Spleen (tissue), 11 donors: ENCODE measurements at regions not wholly inside any gene's neighbourhood (a gene's known extent, or its start where the extent isn't known, plus 50 kb on each side); places are given as distances from the start of the nearest gene placed in this dataset.

Experiments used
- DNase-seq: peaks from one replicate; pipeline ENCODE4 v3.0.0-alpha.2; 2020
- H3K27ac ChIP-seq, 8 donors: fragments of 200-600 bp; sonication (generic) in 7 of 8; 1 replicate in 4 of 8; 2 replicates in 4 of 8; pipeline versions ENCODE4 v1.5.0 to v1.8.0; 2016 to 2021; ENCODE audit warnings: inconsistent platforms in 4 of 8, mild to moderate bottlenecking in 4 of 8, moderate library complexity in 1 of 8
- H3K27me3 ChIP-seq, 7 donors: fragments of 200-600 bp; sonication (generic) in 6 of 7; replicated peaks in 1 of 7; 1 replicate in 4 of 7; 2 replicates in 3 of 7; pipeline versions ENCODE4 v1.5.0 to v1.8.0; 2016 to 2021; ENCODE audit warnings: inconsistent platforms in 3 of 7, mild to moderate bottlenecking in 1 of 7
- H3K36me3 ChIP-seq, 6 donors: fragments of 200-600 bp; sonication (generic) in 5 of 6; 1 replicate in 4 of 6; 2 replicates in 2 of 6; pipeline versions ENCODE4 v1.5.0 to v1.8.0; 2016 to 2021; ENCODE audit warnings: inconsistent platforms in 2 of 6
- H3K4me1 ChIP-seq, 6 donors: fragments of 200-600 bp; sonication (generic) in 5 of 6; 1 replicate in 3 of 6; 2 replicates in 3 of 6; pipeline versions ENCODE4 v1.5.0 to v1.8.0; 2016 to 2021; ENCODE audit warnings: inconsistent platforms in 3 of 6
- H3K4me3 ChIP-seq, 8 donors: fragments of 200-600 bp; sonication (generic) in 7 of 8; 1 replicate in 4 of 8; 2 replicates in 4 of 8; pipeline versions ENCODE4 v1.5.0 to v1.8.0; 2016 to 2021; ENCODE audit warnings: inconsistent platforms in 4 of 8, mild to moderate bottlenecking in 4 of 8, moderate library complexity in 2 of 8
- H3K9me3 ChIP-seq, 8 donors: fragments of 200-600 bp; sonication (generic) in 7 of 8; 1 replicate in 4 of 8; 2 replicates in 4 of 8; pipeline versions ENCODE4 v1.5.0 to v1.8.0; 2016 to 2021; ENCODE audit warnings: inconsistent platforms in 4 of 8
- CTCF ChIP-seq, 11 experiments: fragments of 200-600 bp in 7 of 11; fragments of 450-650 bp in 4 of 11; sonication (generic) in 4 of 11; IDR thresholded peaks in 8 of 11; conservative IDR thresholded peaks in 3 of 11; 1 replicate in 7 of 11; 2 replicates in 4 of 11; pipeline versions ENCODE4 v1.4.0 to v1.8.0; 2016 to 2021; ENCODE audit warnings: antibody characterized with exemption in 11 of 11, inconsistent platforms in 4 of 11, mild to moderate bottlenecking in 1 of 11
- POLR2A ChIP-seq, 3 donors: fragments of 450-650 bp; IDR thresholded peaks; one replicate each; pipeline ENCODE4 v1.5.1; 2017; ENCODE audit warnings: antibody characterized with exemption in 3 of 3, mild to moderate bottlenecking in 1 of 3
- POLR2AphosphoS5 ChIP-seq, 3 donors: sonication (generic); formaldehyde crosslinking; IDR thresholded peaks; one replicate each; pipeline ENCODE4 v1.5.1; 2017; ENCODE audit warnings: antibody characterized with exemption in 3 of 3
- WGBS, 5 donors: extraction: QIAGEN DNeasy Blood & Tissue Kit in 3 of 5; methylation state at CpG; one replicate each; pipeline versions ENCODE4 v1.1.5 to v1.1.7; 2013 to 2018; 5-methylcytosine and 5-hydroxymethylcytosine counted together
- intact Hi-C: fragments of 100-400 bp; cut with DNase I; formaldehyde crosslinking; loops from one replicate; pipeline ENCODE4 v1.15.0; 2023; ENCODE audit warnings: low total_unique reads
- donor health status: healthy with polysubstance abuse.
- donor health status: DM: no; HTN: no; CAD: no; lungs with moderate emphysema.
- donor health status: DM: no; HTN: no; CAD: no.
- donor health status: Bipolar disorder and iron deficiency.
- donor health status: healthy.
- donor health status: DM: no; HTN: no; CAD: no.
- donor health status: DM: yes; HTN: yes; CAD: no.

- DNase-seq: no peak
- Histone ChIP-seq H3K4me3 (no peak overlapping the region), H3K4me1 (no peaks in the 10 kb centered on the region), H3K27me3 (no peaks in the 10 kb centered on the region), H3K9me3 (no peaks in the 10 kb centered on the region), H3K36me3 (no peaks in the 10 kb centered on the region), H3K27ac (no peak overlapping the region)
- TF ChIP-seq POLR2AphosphoS5 (IDR thresholded peaks at IDR 0.05) (no peak), CTCF (IDR thresholded peaks at IDR 0.05 in 8 of 11, conservative IDR thresholded peaks at IDR 0.05 in 3 of 11) (no peak)
- 80 to 97% (median 91%) methylated on average over 2 of the region's 2 CpGs for WGBS, 5 donors
- intact Hi-C loops: no loop called here
Measured at GRCh38 chr4:125105561-125105960, 209.2 kb upstream of the FAT4 start.

GRCh38 chr4:125104616-125105015 lies 210.1 kb upstream of the FAT4 start:
- 34 to 63% (median 46%) methylated on average over 2 of the region's 2 CpGs for WGBS, 5 donors
- Histone ChIP-seq H3K27me3 (no peaks in the 10 kb centered on the region), H3K9me3 (no peaks in the 10 kb centered on the region), H3K36me3 (no peaks in the 10 kb centered on the region), H3K4me1 (no peaks in the 10 kb centered on the region), H3K4me3 (no peak overlapping the region), H3K27ac (no peak overlapping the region)
- DNase-seq: no peak
- TF ChIP-seq CTCF (IDR thresholded peaks at IDR 0.05 in 8 of 11, conservative IDR thresholded peaks at IDR 0.05 in 3 of 11): no peak
- TF ChIP-seq POLR2AphosphoS5 (IDR thresholded peaks at IDR 0.05): no peak
- TF ChIP-seq POLR2A (IDR thresholded peaks at IDR 0.05): no peak
- intact Hi-C loops: no loop called here

- WGBS, 5 donors: 74 to 94% (median 81%) methylated on average over 3 of the region's 3 CpGs
- intact Hi-C loops: no loop called here
- no peak for TF ChIP-seq CTCF (IDR thresholded peaks at IDR 0.05 in 8 of 11, conservative IDR thresholded peaks at IDR 0.05 in 3 of 11)
- TF ChIP-seq POLR2A (IDR thresholded peaks at IDR 0.05): no peak
- TF ChIP-seq POLR2AphosphoS5 (IDR thresholded peaks at IDR 0.05): no peak
- DNase-seq: no peak
- H3K27ac ChIP-seq: no peak overlapping the region
- no peaks in the 10 kb centered on the region for H3K9me3 ChIP-seq
- H3K27me3 ChIP-seq: no peaks in the 10 kb centered on the region
- H3K4me3 ChIP-seq: no peak overlapping the region
- H3K36me3 ChIP-seq: no peaks in the 10 kb centered on the region
- H3K4me1 ChIP-seq: no peaks in the 10 kb centered on the region
Measured at GRCh38 chr4:125101719-125102118, 213.0 kb upstream of the FAT4 start.

GRCh38 chr4:125097729-125098128 lies 217.0 kb upstream of the FAT4 start:
- Histone ChIP-seq H3K4me3 (no peak overlapping the region), H3K4me1 (no peaks in the 10 kb centered on the region), H3K36me3 (no peaks in the 10 kb centered on the region), H3K27me3 (no peaks in the 10 kb centered on the region), H3K27ac (no peak overlapping the region), H3K9me3 (no peaks in the 10 kb centered on the region)
- 47 to 70% (median 57%) methylated on average over 2 of the region's 2 CpGs for WGBS, 5 donors
- intact Hi-C loops: no loop called here
- TF ChIP-seq POLR2AphosphoS5 (IDR thresholded peaks at IDR 0.05) (no peak), POLR2A (IDR thresholded peaks at IDR 0.05) (no peak), CTCF (IDR thresholded peaks at IDR 0.05 in 8 of 11, conservative IDR thresholded peaks at IDR 0.05 in 3 of 11) (no peak)
- DNase-seq: no peak
